Spleen (tissue), 7 donors: ENCODE measurements at regions not wholly inside any gene's neighbourhood (a gene's known extent, or its start where the extent isn't known, plus 50 kb on each side); places are given as distances from the start of the nearest gene placed in this dataset.

Source experiments
- CTCF ChIP-seq, 11 experiments: fragments of 200-600 bp in 7 of 11; fragments of 450-650 bp in 4 of 11; sonication (generic) in 4 of 11; IDR thresholded peaks in 8 of 11; conservative IDR thresholded peaks in 3 of 11; 1 replicate in 7 of 11; 2 replicates in 4 of 11; pipeline versions ENCODE4 v1.4.0 to v1.8.0; 2016 to 2021; ENCODE audit warnings: antibody characterized with exemption in 11 of 11, inconsistent platforms in 4 of 11, mild to moderate bottlenecking in 1 of 11
- POLR2A ChIP-seq, 3 donors: fragments of 450-650 bp; IDR thresholded peaks; one replicate each; pipeline ENCODE4 v1.5.1; 2017; ENCODE audit warnings: antibody characterized with exemption in 3 of 3, mild to moderate bottlenecking in 1 of 3
- donor health status: DM: no; HTN: no; CAD: no; lungs with moderate emphysema.
- donor health status: DM: no; HTN: no; CAD: no.
- donor health status: DM: no; HTN: no; CAD: no.

DNA sequence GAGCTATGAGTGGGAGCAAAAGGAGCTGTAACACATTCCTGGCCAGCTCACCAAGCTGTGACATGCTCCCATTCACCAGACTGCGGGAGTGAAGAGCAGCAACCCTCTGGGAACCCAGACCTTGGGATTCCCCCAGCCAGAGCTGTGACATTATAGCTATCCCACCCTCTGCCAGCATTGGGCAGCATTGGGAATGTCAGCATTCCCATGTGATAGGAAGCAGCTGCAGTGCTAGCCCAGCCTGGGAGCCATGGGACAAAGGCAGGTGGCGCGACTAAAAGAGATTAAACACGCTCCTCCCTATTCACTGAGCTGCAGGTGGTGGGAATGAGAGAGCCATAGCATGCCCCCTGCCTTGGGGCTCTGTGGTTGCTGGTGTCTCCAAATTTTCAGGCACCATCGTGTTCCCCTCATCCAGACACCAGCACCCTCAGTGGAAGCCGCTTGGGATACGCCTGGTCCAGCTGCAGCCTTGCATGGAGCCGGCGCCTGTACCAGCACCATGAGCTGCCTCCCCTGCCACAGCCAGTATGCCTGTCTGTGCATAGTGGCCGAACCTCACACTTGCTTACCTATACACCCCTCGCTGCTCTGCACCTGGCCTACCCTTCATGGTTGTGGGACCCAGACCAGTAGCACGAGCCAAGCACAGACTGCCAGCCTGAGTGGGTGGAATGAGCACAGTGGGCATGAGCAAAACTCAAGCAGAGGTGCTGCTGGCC, 695.6 kb upstream of the GCFC2 start:
- TF ChIP-seq POLR2A (IDR thresholded peaks at IDR 0.05): no peak
- no peak for TF ChIP-seq CTCF (IDR thresholded peaks at IDR 0.05 in 8 of 11, conservative IDR thresholded peaks at IDR 0.05 in 3 of 11)
